Activated CD4-positive, alpha-beta memory T cell treated with anti-CD3 and anti-CD28 coated beads, Interleukin-2, amount 10 ng/mL, durations not matched to agents 7 days and 5 days (primary cell): ENCODE measurements at regions not wholly inside any gene's neighbourhood (a gene's known extent, or its start where the extent isn't known, plus 50 kb on each side); places are given as distances from the start of the nearest gene placed in this dataset.

Experiments
- CTCF ChIA-PET: fragments of 350-600 bp; sonication (Branson Sonifier 250); formaldehyde crosslinking; loops from one replicate; lab custom pipeline; 2021; ENCODE audit warnings: antibody characterized with exemption, inconsistent platforms; lab: Charles Lee
- POLR2A ChIA-PET: fragments of 350-600 bp; sonication (Branson Sonifier 250); formaldehyde crosslinking; loops from one replicate; lab custom pipeline; 2021; ENCODE audit warnings: antibody characterized with exemption; lab: Charles Lee
- DNase-seq: peaks from one replicate; pipeline ENCODE4 v3.0.0-alpha.2; 2020
- H3K27ac Mint-ChIP-seq: one replicate; pipeline ENCODE4 v1.8.0; 2021; ENCODE audit warnings: mild to moderate bottlenecking, mixed read lengths
- H3K27me3 Mint-ChIP-seq: one replicate; pipeline ENCODE4 v1.8.0; 2021; ENCODE audit warnings: mixed read lengths
- H3K36me3 Mint-ChIP-seq: one replicate; pipeline ENCODE4 v1.8.0; 2021; ENCODE audit warnings: low read depth, mixed read lengths
- H3K4me1 Mint-ChIP-seq: one replicate; pipeline ENCODE4 v1.8.0; 2021; ENCODE audit warnings: mixed read lengths
- H3K4me3 Mint-ChIP-seq: one replicate; pipeline ENCODE4 v1.8.0; 2021; ENCODE audit warnings: mild to moderate bottlenecking, mixed read lengths
- H3K9me3 Mint-ChIP-seq: one replicate; pipeline ENCODE4 v1.8.0; 2021; ENCODE audit warnings: mixed read lengths

GRCh38 chr20:53828682-53829254, 235.1 kb upstream of the ZNF217 start:
- ChIA-PET POLR2A (interaction anchor here (0.9 to 1.4 kb wide), 2 partner anchors 11 to 87 kb away, joined by 3 read pairs; no protein-coding TSS in a partner anchor), CTCF (interaction anchor here (1.1 kb wide), 1 partner anchor 87 kb away, joined by 3 read pairs; no protein-coding TSS in a partner anchor)
- Mint-ChIP-seq H3K27ac (peak overlapping the region; percentile 79), H3K36me3 (peaks cover 12% of the 10 kb centered on the region), H3K27me3 (no peaks in the 10 kb centered on the region), H3K9me3 (peaks cover 11% of the 10 kb centered on the region), H3K4me1 (peaks cover 48% of the 10 kb centered on the region), H3K4me3 (peak overlapping the region; percentile 71)
- DNase-seq = no peak

- H3K27ac Mint-ChIP-seq = peak overlapping the region; percentile 79
- CTCF ChIA-PET = interaction anchor here (0.7 to 1.1 kb wide), 2 partner anchors 12 to 88 kb away, joined by 3 read pairs; no protein-coding TSS in a partner anchor
- POLR2A ChIA-PET = interaction anchor here (0.9 to 1.4 kb wide), 3 partner anchors 12 to 88 kb away, joined by 3 read pairs; no protein-coding TSS in a partner anchor
- H3K4me1 Mint-ChIP-seq = peaks cover 45% of the 10 kb centered on the region
- H3K9me3 Mint-ChIP-seq = peaks cover 10% of the 10 kb centered on the region
- peak overlapping the region; percentile 71 for H3K4me3 Mint-ChIP-seq
- H3K27me3 Mint-ChIP-seq = no peaks in the 10 kb centered on the region
- DNase-seq = no peak
- peaks cover 7% of the 10 kb centered on the region for H3K36me3 Mint-ChIP-seq
These were observed 234.5 kb upstream of the ZNF217 start for GRCh38 chr20:53828088-53828681.

- no peaks in the 10 kb centered on the region for H3K27me3 Mint-ChIP-seq
- H3K4me3 Mint-ChIP-seq = no peak overlapping the region
- CTCF ChIA-PET = interaction anchor here (0.7 to 1.1 kb wide), 2 partner anchors 13 to 89 kb away, joined by 3 read pairs; no protein-coding TSS in a partner anchor
- POLR2A ChIA-PET = interaction anchor here (1.3 to 1.4 kb wide), 2 partner anchors 12 to 35 kb away, joined by 3 read pairs; no protein-coding TSS in a partner anchor
- peaks cover 4% of the 10 kb centered on the region for H3K9me3 Mint-ChIP-seq
- H3K4me1 Mint-ChIP-seq = peaks cover 44% of the 10 kb centered on the region
- no peak overlapping the region for H3K27ac Mint-ChIP-seq
- H3K36me3 Mint-ChIP-seq = peaks cover 3% of the 10 kb centered on the region
- no peak for DNase-seq
These were observed 233.9 kb upstream of the ZNF217 start for GRCh38 chr20:53827292-53828087.

- Mint-ChIP-seq H3K27me3 (no peaks in the 10 kb centered on the region), H3K9me3 (no peaks in the 10 kb centered on the region), H3K36me3 (peaks cover 3% of the 10 kb centered on the region), H3K27ac (no peak overlapping the region), H3K4me1 (peaks cover 39% of the 10 kb centered on the region), H3K4me3 (no peak overlapping the region)
- POLR2A ChIA-PET = interaction anchor here (1.3 kb wide), 1 partner anchor 34 kb away, joined by 3 read pairs; no protein-coding TSS in a partner anchor
- CTCF ChIA-PET = no interaction called here
- no peak for DNase-seq
These were observed 233.1 kb upstream of the ZNF217 start for GRCh38 chr20:53826597-53827291.

GRCh38 chr20:53826090-53826489, 232.5 kb upstream of the ZNF217 start:
- no peak for DNase-seq
- ChIA-PET CTCF (interaction anchor here (2.1 kb wide), 1 partner anchor 90 kb away, joined by 5 read pairs; no protein-coding TSS in a partner anchor), POLR2A (no interaction called here)
- H3K4me3 Mint-ChIP-seq = no peak overlapping the region
- H3K9me3 Mint-ChIP-seq = no peaks in the 10 kb centered on the region
- H3K27ac Mint-ChIP-seq = no peak overlapping the region
- H3K36me3 Mint-ChIP-seq = peaks cover 3% of the 10 kb centered on the region
- no peaks in the 10 kb centered on the region for H3K27me3 Mint-ChIP-seq
- peaks cover 39% of the 10 kb centered on the region for H3K4me1 Mint-ChIP-seq

GRCh38 chr20:53825282-53825681, 231.6 kb upstream of the ZNF217 start:
- Mint-ChIP-seq H3K4me1 (peaks cover 31% of the 10 kb centered on the region), H3K36me3 (peaks cover 3% of the 10 kb centered on the region), H3K9me3 (no peaks in the 10 kb centered on the region), H3K27me3 (no peaks in the 10 kb centered on the region), H3K4me3 (no peak overlapping the region), H3K27ac (no peak overlapping the region)
- no peak for DNase-seq
- ChIA-PET POLR2A (interaction anchor here (0.8 kb wide), 1 partner anchor 10 kb away, joined by 3 read pairs; no protein-coding TSS in a partner anchor), CTCF (interaction anchor here (2.1 kb wide), 1 partner anchor 91 kb away, joined by 5 read pairs; no protein-coding TSS in a partner anchor)

- Mint-ChIP-seq H3K27ac (no peak overlapping the region), H3K9me3 (no peaks in the 10 kb centered on the region), H3K4me3 (no peak overlapping the region), H3K4me1 (peaks cover 26% of the 10 kb centered on the region), H3K36me3 (peaks cover 3% of the 10 kb centered on the region), H3K27me3 (no peaks in the 10 kb centered on the region)
- CTCF ChIA-PET = interaction anchor here (2.1 kb wide), 1 partner anchor 91 kb away, joined by 5 read pairs; no protein-coding TSS in a partner anchor
- DNase-seq = no peak
- POLR2A ChIA-PET = interaction anchor here (0.8 to 0.9 kb wide), 2 partner anchors 10 to 15 kb away, joined by 3 read pairs; no protein-coding TSS in a partner anchor
These were observed 231.1 kb upstream of the ZNF217 start for GRCh38 chr20:53824779-53825178.

GRCh38 chr20:53823121-53823764, 229.6 kb upstream of the ZNF217 start:
- CTCF ChIA-PET = no interaction called here
- H3K27ac Mint-ChIP-seq = no peak overlapping the region
- peaks cover 10% of the 10 kb centered on the region for H3K4me1 Mint-ChIP-seq
- POLR2A ChIA-PET = no interaction called here
- peaks cover under 1% of the 10 kb centered on the region for H3K36me3 Mint-ChIP-seq
- no peaks in the 10 kb centered on the region for H3K9me3 Mint-ChIP-seq
- no peak for DNase-seq
- H3K4me3 Mint-ChIP-seq = no peak overlapping the region
- no peaks in the 10 kb centered on the region for H3K27me3 Mint-ChIP-seq

- Mint-ChIP-seq H3K4me1 (peaks cover 4% of the 10 kb centered on the region), H3K27ac (no peak overlapping the region), H3K9me3 (no peaks in the 10 kb centered on the region), H3K4me3 (no peak overlapping the region), H3K36me3 (no peaks in the 10 kb centered on the region), H3K27me3 (no peaks in the 10 kb centered on the region)
- no peak for DNase-seq
- ChIA-PET CTCF (no interaction called here), POLR2A (no interaction called here)
These were observed 228.9 kb upstream of the ZNF217 start for GRCh38 chr20:53822534-53822933.

- Mint-ChIP-seq H3K27me3 (no peaks in the 10 kb centered on the region), H3K4me3 (no peak overlapping the region), H3K36me3 (no peaks in the 10 kb centered on the region), H3K4me1 (peaks cover 10% of the 10 kb centered on the region), H3K9me3 (no peaks in the 10 kb centered on the region), H3K27ac (no peak overlapping the region)
- ChIA-PET CTCF (no interaction called here), POLR2A (no interaction called here)
- no peak for DNase-seq
These were observed 226.4 kb upstream of the ZNF217 start for GRCh38 chr20:53819973-53820451.

- no peak for DNase-seq
- ChIA-PET CTCF (interaction anchor here (0.7 kb wide), 1 partner anchor 100 kb away, joined by 3 read pairs; no protein-coding TSS in a partner anchor), POLR2A (interaction anchor here (0.7 kb wide), 1 partner anchor 52 kb away, joined by 3 read pairs; no protein-coding TSS in a partner anchor)
- Mint-ChIP-seq H3K36me3 (no peaks in the 10 kb centered on the region), H3K4me1 (peaks cover 19% of the 10 kb centered on the region), H3K9me3 (no peaks in the 10 kb centered on the region), H3K27ac (no peak overlapping the region), H3K27me3 (no peaks in the 10 kb centered on the region), H3K4me3 (no peak overlapping the region)
These were observed 225.0 kb upstream of the ZNF217 start for GRCh38 chr20:53818457-53819177.
